DND-41 (cell line): ENCODE measurements at regions not wholly inside any gene's neighbourhood (a gene's known extent, or its start where the extent isn't known, plus 50 kb on each side); places are given as distances from the start of the nearest gene placed in this dataset.

Experiments used
- ATAC-seq: fragments of 200-7000 bp; cut with Tn5 transposase; 3 replicates; pipeline ENCODE4 v1.9.1; 2021; ENCODE audit warnings: low read depth; ENCODE audit not compliant: insufficient read depth
- DNase-seq: peaks from one replicate; pipeline ENCODE4 v3.0.0-alpha.2; 2020
- H2AFZ ChIP-seq: 2 replicates; pipeline ENCODE4 v1.6.0; 2012; ENCODE audit warnings: low read depth, low read length
- H3K27ac ChIP-seq: 2 replicates; pipeline ENCODE4 v1.5.1; 2012; ENCODE audit warnings: low read length, inconsistent platforms
- H3K27me3 ChIP-seq: fragments of 200-600 bp; sonication (generic); 2 replicates; pipeline ENCODE4 v1.6.0; 2012; ENCODE audit warnings: low read length, mild to moderate bottlenecking, inconsistent platforms; ENCODE audit not compliant: insufficient read depth, poor library complexity
- H3K36me3 ChIP-seq: 2 replicates; pipeline ENCODE4 v1.5.1; 2012; ENCODE audit warnings: low read length, inconsistent platforms; ENCODE audit not compliant: insufficient read depth
- H3K4me1 ChIP-seq: 2 replicates; pipeline ENCODE4 v1.5.1; 2012; ENCODE audit warnings: mild to moderate bottlenecking, low read length; ENCODE audit not compliant: insufficient read depth
- H3K4me2 ChIP-seq: 2 replicates; pipeline ENCODE4 v1.6.0; 2012; ENCODE audit warnings: mild to moderate bottlenecking, moderate library complexity, low read length, inconsistent platforms; ENCODE audit not compliant: insufficient read depth
- H3K4me3 ChIP-seq, 2 experiments: fragments of 200-600 bp in 1 of 2; shearing (Covaris generic) in 1 of 2; 2 replicates each; pipeline ENCODE4 v1.5.1; 2012 to 2016; ENCODE audit warnings: inconsistent platforms in 2 of 2, low read length in 2 of 2, mild to moderate bottlenecking in 2 of 2, low read depth in 1 of 2, moderate library complexity in 1 of 2
- H3K79me2 ChIP-seq: 2 replicates; pipeline ENCODE4 v1.6.0; 2012; ENCODE audit warnings: low read length, inconsistent platforms; ENCODE audit not compliant: insufficient read depth
- H3K9ac ChIP-seq: 2 replicates; pipeline ENCODE4 v1.6.0; 2012; ENCODE audit warnings: low read depth, mild to moderate bottlenecking, inconsistent platforms, low read length, moderate library complexity
- H3K9me3 ChIP-seq: 2 replicates; pipeline ENCODE4 v1.5.1; 2012; ENCODE audit warnings: low read length, moderate library complexity, mild to moderate bottlenecking, inconsistent platforms; ENCODE audit not compliant: insufficient read depth, severe bottlenecking
- H4K20me1 ChIP-seq: 2 replicates; pipeline ENCODE4 v1.6.0; 2012; ENCODE audit warnings: low read length; ENCODE audit not compliant: insufficient read depth
- CTCF ChIP-seq: IDR thresholded peaks from 2 replicates; pipeline ENCODE4 v1.5.1; 2012; ENCODE audit warnings: borderline replicate concordance, low read length, moderate library complexity, mild to moderate bottlenecking; ENCODE audit not compliant: poor library complexity, severe bottlenecking; ENCODE audit errors: extremely low read depth
- EZH2 ChIP-seq: IDR thresholded peaks from 3 replicates; pipeline ENCODE4 v1.6.1; 2012; ENCODE audit warnings: borderline replicate concordance, low read depth, mild to moderate bottlenecking, moderate library complexity, low read length, inconsistent platforms; ENCODE audit not compliant: severe bottlenecking

GRCh38 chr5:96318569-96319110 lies 114.4 kb downstream of the PCSK1 start:
- Histone ChIP-seq H3K36me3 (no peaks in the 10 kb centered on the region), H3K4me1 (no peaks in the 10 kb centered on the region), H3K27ac (no peak overlapping the region), H3K9me3 (no peaks in the 10 kb centered on the region), H3K4me2 (no peak overlapping the region), H3K27me3 (no peaks in the 10 kb centered on the region), H3K9ac (no peak overlapping the region), H2AFZ (no peak overlapping the region), H3K4me3 (no peak overlapping the region), H3K79me2 (no peaks in the 10 kb centered on the region), H4K20me1 (no peaks in the 10 kb centered on the region)
- DNase-seq (no peak), ATAC-seq (no peak)
- TF ChIP-seq EZH2 = no peak
- no peak for TF ChIP-seq CTCF

DNA sequence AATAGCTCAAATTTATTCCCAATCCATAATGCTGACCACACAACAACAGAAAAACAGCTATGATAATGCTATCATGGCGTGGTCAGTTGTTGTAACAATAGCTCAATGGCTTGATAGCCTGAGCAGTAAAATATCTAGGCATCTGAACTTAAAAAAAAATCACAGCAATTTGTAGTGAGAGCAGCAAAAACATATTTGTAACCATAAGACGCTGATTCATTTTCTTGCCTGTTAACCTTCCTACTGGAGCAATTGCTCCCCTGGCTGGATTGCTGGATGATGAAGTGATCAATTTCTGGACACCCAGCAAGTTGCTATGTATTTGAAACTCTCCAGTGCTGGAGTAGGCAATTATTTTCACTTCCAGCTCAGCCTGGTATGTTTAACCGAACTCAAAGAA lies 115.1 kb downstream of the PCSK1 start:
- H2AFZ ChIP-seq = no peak overlapping the region
- H3K9me3 ChIP-seq = no peaks in the 10 kb centered on the region
- no peak overlapping the region for H3K4me2 ChIP-seq
- ATAC-seq (no peak), DNase-seq (no peak)
- no peak for TF ChIP-seq CTCF
- TF ChIP-seq EZH2 = no peak
- H3K27me3 ChIP-seq = no peaks in the 10 kb centered on the region
- H3K27ac ChIP-seq = no peak overlapping the region
- no peaks in the 10 kb centered on the region for H4K20me1 ChIP-seq
- H3K36me3 ChIP-seq = no peaks in the 10 kb centered on the region
- no peak overlapping the region for H3K9ac ChIP-seq
- no peaks in the 10 kb centered on the region for H3K79me2 ChIP-seq
- no peak overlapping the region for H3K4me3 ChIP-seq
- H3K4me1 ChIP-seq = no peaks in the 10 kb centered on the region

DNA sequence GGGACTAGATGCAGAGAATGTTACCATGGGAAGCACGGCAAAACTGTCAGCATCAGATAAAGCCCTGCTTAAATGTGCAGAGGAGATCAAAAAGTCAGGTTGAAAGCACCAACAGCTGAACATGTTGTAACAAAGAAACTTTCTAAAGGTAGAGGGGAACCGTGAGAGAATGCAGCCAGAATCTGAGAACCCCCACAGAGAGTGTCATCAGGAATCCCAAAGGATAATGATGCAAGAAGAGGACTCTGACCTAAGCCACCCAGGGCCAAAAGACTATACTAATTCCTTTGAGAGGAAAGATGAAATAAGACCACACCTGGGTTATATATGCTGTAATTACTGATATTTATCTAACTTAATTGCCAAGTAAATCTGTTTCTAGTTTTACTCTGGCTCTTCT lies 116.6 kb downstream of the PCSK1 start:
- Histone ChIP-seq H2AFZ (no peak overlapping the region), H3K27ac (no peak overlapping the region), H3K4me1 (no peaks in the 10 kb centered on the region), H3K79me2 (no peaks in the 10 kb centered on the region), H3K4me3 (no peak overlapping the region), H3K9me3 (no peaks in the 10 kb centered on the region), H3K27me3 (no peaks in the 10 kb centered on the region), H3K4me2 (no peak overlapping the region), H4K20me1 (no peaks in the 10 kb centered on the region), H3K36me3 (no peaks in the 10 kb centered on the region), H3K9ac (no peak overlapping the region)
- ATAC-seq (no peak), DNase-seq (no peak)
- TF ChIP-seq CTCF (no peak), EZH2 (no peak)

DNA sequence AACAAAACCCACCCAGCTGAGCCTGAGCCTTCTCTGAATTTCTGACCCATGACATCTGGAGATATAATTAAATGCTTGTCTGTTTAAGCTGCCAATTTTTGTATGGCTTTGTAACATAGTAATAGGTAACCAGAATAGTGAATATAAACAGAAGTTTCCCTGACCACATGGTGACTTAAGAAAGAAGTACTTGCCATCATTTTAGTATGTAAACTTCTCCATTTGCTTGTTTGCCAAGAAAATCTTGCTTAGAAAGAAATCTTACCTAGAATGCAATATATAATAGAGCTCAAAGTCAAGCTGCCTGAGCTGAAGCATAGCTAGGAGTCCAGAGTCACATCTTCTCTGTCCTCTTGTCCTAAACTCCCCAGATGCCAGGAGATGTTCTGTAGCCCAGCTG lies 117.0 kb downstream of the PCSK1 start:
- H2AFZ ChIP-seq = no peak overlapping the region
- no peaks in the 10 kb centered on the region for H3K36me3 ChIP-seq
- no peak overlapping the region for H3K9ac ChIP-seq
- H3K4me2 ChIP-seq = no peak overlapping the region
- ATAC-seq = no peak
- DNase-seq = no peak
- H4K20me1 ChIP-seq = no peaks in the 10 kb centered on the region
- H3K4me3 ChIP-seq = no peak overlapping the region
- no peaks in the 10 kb centered on the region for H3K4me1 ChIP-seq
- no peak for TF ChIP-seq EZH2
- TF ChIP-seq CTCF = no peak
- H3K27me3 ChIP-seq = no peaks in the 10 kb centered on the region
- no peaks in the 10 kb centered on the region for H3K79me2 ChIP-seq
- H3K9me3 ChIP-seq = no peaks in the 10 kb centered on the region
- no peak overlapping the region for H3K27ac ChIP-seq
